HEK293T (cell line): ENCODE measurements at regions not wholly inside any gene's neighbourhood (a gene's known extent, or its start where the extent isn't known, plus 50 kb on each side); places are given as distances from the start of the nearest gene placed in this dataset.

Experiments used
- ARNT ChIP-seq: fragments of 450-650 bp; IDR thresholded peaks from 2 replicates; pipeline ENCODE4 v1.6.1; 2017; ENCODE audit warnings: mild to moderate bottlenecking
- BHLHE40 ChIP-seq: fragments of 450-650 bp; IDR thresholded peaks from 2 replicates; pipeline ENCODE4 v1.6.1; 2016; ENCODE audit warnings: mild to moderate bottlenecking, moderate library complexity, borderline replicate concordance
- ELF4 ChIP-seq: fragments of 450-650 bp; IDR thresholded peaks from 2 replicates; pipeline ENCODE4 v1.6.1; 2017; ENCODE audit warnings: antibody characterized with exemption
- FOXA1 ChIP-seq: fragments of 450-650 bp; IDR thresholded peaks from 2 replicates; pipeline ENCODE4 v1.6.1; 2016; ENCODE audit warnings: mild to moderate bottlenecking
- FOXK2 ChIP-seq: fragments of 450-650 bp; IDR thresholded peaks from 2 replicates; pipeline ENCODE4 v1.6.1; 2016; ENCODE audit warnings: mild to moderate bottlenecking
- FOXM1 ChIP-seq: fragments of 450-650 bp; IDR thresholded peaks from 2 replicates; pipeline ENCODE4 v1.6.1; 2017; ENCODE audit warnings: mild to moderate bottlenecking, borderline replicate concordance
- LEF1 ChIP-seq: fragments of 450-650 bp; IDR thresholded peaks from 2 replicates; pipeline ENCODE4 v1.6.1; 2017; ENCODE audit warnings: mild to moderate bottlenecking, borderline replicate concordance
- NFRKB ChIP-seq: fragments of 450-650 bp; IDR thresholded peaks from 2 replicates; pipeline ENCODE4 v1.6.1; 2016; ENCODE audit warnings: mild to moderate bottlenecking, moderate library complexity
- SP1 ChIP-seq: fragments of 450-650 bp; IDR thresholded peaks from 2 replicates; pipeline ENCODE4 v1.6.1; 2017
- SUZ12 ChIP-seq: fragments of 450-650 bp; IDR thresholded peaks from 2 replicates; pipeline ENCODE4 v1.6.1; 2016; ENCODE audit warnings: mild to moderate bottlenecking
- TARDBP ChIP-seq: fragments of 450-650 bp; IDR thresholded peaks from 2 replicates; pipeline ENCODE4 v1.6.1; 2016
- ZNF384 ChIP-seq: fragments of 450-650 bp; IDR thresholded peaks from 2 replicates; pipeline ENCODE4 v1.6.1; 2016

GRCh38 chr6:33945931-33946330 is 142.1 kb upstream of the MLN start:
- TF ChIP-seq ARNT (no peak), ZNF384 (no peak), FOXA1 (no peak), SP1 (no peak), ELF4 (no peak), FOXK2 (no peak), SUZ12 (no peak), FOXM1 (no peak), NFRKB (no peak), LEF1 (no peak), BHLHE40 (no peak), TARDBP (no peak)
